ENCODE measurements at regions not wholly inside any gene's neighbourhood (a gene's known extent, or its start where the extent isn't known, plus 50 kb on each side); places are given as distances from the start of the nearest gene placed in this dataset.

- Histone ChIP-seq H3K4me1 (no peaks in the 10 kb centered on the region), H3K36me3 (no peaks in the 10 kb centered on the region), H3K27ac (no peak overlapping the region), H3K27me3 (replicated peaks in 1 of 7) (peaks cover 0 to 5% (median 0%) of the 10 kb centered on the region in 7 donors), H3K4me3 (no peak overlapping the region), H3K9me3 (peaks cover 0 to 5% (median 0%) of the 10 kb centered on the region in 8 donors)
- TF ChIP-seq POLR2A (IDR thresholded peaks at IDR 0.05) (no peak), POLR2AphosphoS5 (IDR thresholded peaks at IDR 0.05) (no peak)
- TF ChIP-seq, protein P1, sequence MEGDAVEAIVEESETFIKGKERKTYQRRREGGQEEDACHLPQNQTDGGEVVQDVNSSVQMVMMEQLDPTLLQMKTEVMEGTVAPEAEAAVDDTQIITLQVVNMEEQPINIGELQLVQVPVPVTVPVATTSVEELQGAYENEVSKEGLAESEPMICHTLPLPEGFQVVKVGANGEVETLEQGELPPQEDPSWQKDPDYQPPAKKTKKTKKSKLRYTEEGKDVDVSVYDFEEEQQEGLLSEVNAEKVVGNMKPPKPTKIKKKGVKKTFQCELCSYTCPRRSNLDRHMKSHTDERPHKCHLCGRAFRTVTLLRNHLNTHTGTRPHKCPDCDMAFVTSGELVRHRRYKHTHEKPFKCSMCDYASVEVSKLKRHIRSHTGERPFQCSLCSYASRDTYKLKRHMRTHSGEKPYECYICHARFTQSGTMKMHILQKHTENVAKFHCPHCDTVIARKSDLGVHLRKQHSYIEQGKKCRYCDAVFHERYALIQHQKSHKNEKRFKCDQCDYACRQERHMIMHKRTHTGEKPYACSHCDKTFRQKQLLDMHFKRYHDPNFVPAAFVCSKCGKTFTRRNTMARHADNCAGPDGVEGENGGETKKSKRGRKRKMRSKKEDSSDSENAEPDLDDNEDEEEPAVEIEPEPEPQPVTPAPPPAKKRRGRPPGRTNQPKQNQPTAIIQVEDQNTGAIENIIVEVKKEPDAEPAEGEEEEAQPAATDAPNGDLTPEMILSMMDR (IDR thresholded peaks at IDR 0.05 in 8 of 11, conservative IDR thresholded peaks at IDR 0.05 in 3 of 11), result no peak
- intact Hi-C loops (cut with DNase I; ENCODE audit: low total_unique reads), result no loop called here
- DNase-seq, result no peak
- WGBS, 5 donors, result 89 to 98% (median 94%) methylated on average over 5 of the region's 5 CpGs
These were observed 86.3 kb upstream of the FAM171A1 start for GRCh38 chr10:15457382-15457781.

DNA sequence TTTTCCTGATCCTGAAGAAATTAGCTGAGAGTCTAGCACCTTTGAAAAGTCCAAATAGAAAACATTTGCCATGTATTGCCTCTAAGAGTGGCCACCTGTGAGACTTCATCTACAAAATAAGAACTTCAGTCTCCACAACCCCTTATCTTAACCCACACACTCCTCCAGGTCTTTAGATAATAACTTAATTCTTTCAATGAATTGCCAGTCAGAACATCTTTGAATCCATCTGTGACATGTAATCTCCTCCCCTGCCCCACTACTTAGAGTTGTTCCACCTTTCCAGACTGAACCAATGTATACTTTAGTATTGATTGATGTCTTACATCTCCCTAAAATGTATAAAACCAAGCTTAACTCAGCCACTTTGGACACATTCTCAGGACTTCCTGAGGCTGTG is 84.4 kb upstream of the FAM171A1 start:
- H3K27me3 ChIP-seq (replicated peaks in 1 of 7), result peaks cover 0 to 9% (median 0%) of the 10 kb centered on the region in 7 donors
- intact Hi-C loops (cut with DNase I; ENCODE audit: low total_unique reads), result no loop called here
- peaks cover 0 to 5% (median 0%) of the 10 kb centered on the region in 8 donors for H3K9me3 ChIP-seq
- H3K27ac ChIP-seq, result no peak overlapping the region
- H3K4me1 ChIP-seq, result no peaks in the 10 kb centered on the region
- TF ChIP-seq, protein P1 (IDR thresholded peaks at IDR 0.05 in 8 of 11, conservative IDR thresholded peaks at IDR 0.05 in 3 of 11), result no peak
- no peaks in the 10 kb centered on the region for H3K36me3 ChIP-seq
- no peak overlapping the region for H3K4me3 ChIP-seq
- no peak for DNase-seq

GRCh38 chr10:15453926-15454325 is 82.8 kb upstream of the FAM171A1 start:
- intact Hi-C loops (cut with DNase I; ENCODE audit: low total_unique reads), result no loop called here
- Histone ChIP-seq H3K9me3 (peaks cover 0 to 5% (median 0%) of the 10 kb centered on the region in 8 donors), H3K36me3 (no peaks in the 10 kb centered on the region), H3K4me1 (no peaks in the 10 kb centered on the region), H3K27ac (no peak overlapping the region), H3K27me3 (replicated peaks in 1 of 7) (peaks cover 0 to 8% (median 0%) of the 10 kb centered on the region in 7 donors), H3K4me3 (no peak overlapping the region)
- DNase-seq, result no peak
- TF ChIP-seq, protein P1 (IDR thresholded peaks at IDR 0.05 in 8 of 11, conservative IDR thresholded peaks at IDR 0.05 in 3 of 11), result no peak
- no peak for TF ChIP-seq POLR2AphosphoS5 (IDR thresholded peaks at IDR 0.05)
- no peak for TF ChIP-seq POLR2A (IDR thresholded peaks at IDR 0.05)
- 70 to 85% (median 76%) methylated on average over 3 of the region's 3 CpGs for WGBS, 5 donors

DNA sequence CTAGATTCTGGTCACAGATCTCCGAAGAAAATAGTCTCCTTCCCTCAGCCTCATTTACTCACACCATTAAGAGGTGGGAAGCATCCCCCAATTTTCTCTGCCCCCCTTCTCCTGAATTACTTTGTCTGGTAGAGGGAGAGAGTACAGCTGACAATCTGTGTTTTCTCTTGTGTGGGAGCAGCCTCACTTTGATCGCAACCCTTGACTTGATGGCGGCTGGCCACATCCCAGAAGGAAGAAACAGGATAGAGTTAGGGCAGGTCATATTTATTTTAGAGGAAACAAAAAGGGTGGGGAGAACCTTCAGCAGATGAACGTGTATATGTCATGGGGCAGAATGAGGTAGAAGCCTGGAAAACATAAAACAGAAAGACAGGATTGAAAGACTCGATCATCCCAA is 82.4 kb upstream of the FAM171A1 start:
- WGBS, 5 donors, result 68 to 76% (median 72%) methylated on average over 5 of the region's 5 CpGs
- Histone ChIP-seq H3K9me3 (peaks cover 0 to 5% (median 0%) of the 10 kb centered on the region in 8 donors), H3K4me3 (no peak overlapping the region), H3K27ac (no peak overlapping the region), H3K4me1 (no peaks in the 10 kb centered on the region), H3K27me3 (replicated peaks in 1 of 7) (peaks cover 0 to 4% (median 0%) of the 10 kb centered on the region in 7 donors), H3K36me3 (no peaks in the 10 kb centered on the region)
- TF ChIP-seq, protein P1 (IDR thresholded peaks at IDR 0.05 in 8 of 11, conservative IDR thresholded peaks at IDR 0.05 in 3 of 11), result no peak
- TF ChIP-seq POLR2A (IDR thresholded peaks at IDR 0.05), result no peak
- TF ChIP-seq POLR2AphosphoS5 (IDR thresholded peaks at IDR 0.05), result no peak
- intact Hi-C loops (cut with DNase I; ENCODE audit: low total_unique reads), result no loop called here
- DNase-seq, result no peak

Measured in spleen (tissue), 11 donors.